Naive thymus-derived CD4-positive, alpha-beta T cell (primary cell): ENCODE measurements at regions not wholly inside any gene's neighbourhood (a gene's known extent, or its start where the extent isn't known, plus 50 kb on each side); places are given as distances from the start of the nearest gene placed in this dataset.
"Not testable (repeated sequence)": the region's sequence is repeated elsewhere in the genome, so short reads cannot be mapped to it uniquely, and the experiment has no call there.

Experiments
- ATAC-seq: fragments of 150-1000 bp; cut with Tn5 transposase; 2 replicates; pipeline ENCODE4 v1.10.0; 2021; ENCODE audit warnings: mild to moderate bottlenecking, moderate library complexity
- CTCF ChIA-PET: fragments of 350-600 bp; sonication (Branson Sonifier 250); formaldehyde crosslinking; loops from one replicate; lab custom pipeline; 2021; ENCODE audit warnings: antibody characterized with exemption; lab: Charles Lee
- POLR2A ChIA-PET: fragments of 350-600 bp; sonication (Branson Sonifier 250); formaldehyde crosslinking; loops from one replicate; lab custom pipeline; 2021; ENCODE audit warnings: antibody characterized with exemption, inconsistent platforms; lab: Charles Lee
- DNase-seq, 9 donors: peaks; one replicate each; pipeline versions ENCODE4 v3.0.0 to v3.0.0-alpha.2; 2020 to 2022; ENCODE audit warnings: mixed read lengths in 1 of 9
- H3K27ac ChIP-seq: one replicate; pipeline ENCODE4 v1.7.0; 2013; ENCODE audit warnings: mild to moderate bottlenecking, low read depth, low read length, moderate library complexity
- H3K27me3 ChIP-seq, 2 donors: one replicate each; pipeline ENCODE4 v1.7.0; 2013; ENCODE audit warnings: low read length in 2 of 2, mild to moderate bottlenecking in 2 of 2, moderate library complexity in 2 of 2; ENCODE audit not compliant: control insufficient read depth in 2 of 2, insufficient read depth in 2 of 2
- H3K36me3 ChIP-seq, 3 experiments: 1 replicate in 2 of 3; 2 replicates in 1 of 3; pipeline ENCODE4 v1.7.0; 2013; ENCODE audit warnings: low read length in 3 of 3, mild to moderate bottlenecking in 3 of 3, moderate library complexity in 1 of 3; ENCODE audit not compliant: insufficient read depth in 3 of 3, control insufficient read depth in 2 of 3
- H3K4me1 ChIP-seq, 2 donors: one replicate each; pipeline ENCODE4 v1.7.0; 2013; ENCODE audit warnings: low read length in 2 of 2, mild to moderate bottlenecking in 2 of 2, moderate library complexity in 1 of 2; ENCODE audit not compliant: control insufficient read depth in 2 of 2, insufficient read depth in 2 of 2
- H3K4me3 ChIP-seq: 2 replicates; pipeline ENCODE4 v1.7.0; 2013; ENCODE audit warnings: mild to moderate bottlenecking, low read length
- H3K9me3 ChIP-seq, 3 experiments: 1 replicate in 2 of 3; 2 replicates in 1 of 3; pipeline ENCODE4 v1.7.0; 2013; ENCODE audit warnings: low read length in 3 of 3; ENCODE audit not compliant: control insufficient read depth in 2 of 3
- H3K27ac Mint-ChIP-seq, 9 donors: one replicate each; pipeline ENCODE4 v1.8.0; 2020 to 2022; ENCODE audit warnings: mixed read lengths in 9 of 9, mild to moderate bottlenecking in 8 of 9, moderate library complexity in 5 of 9, inconsistent platforms in 2 of 9
- H3K27me3 Mint-ChIP-seq, 5 donors: one replicate each; pipeline ENCODE4 v1.8.0; 2021 to 2022; ENCODE audit warnings: mixed read lengths in 5 of 5, mild to moderate bottlenecking in 1 of 5
- H3K36me3 Mint-ChIP-seq, 5 donors: one replicate each; pipeline ENCODE4 v1.8.0; 2020 to 2022; ENCODE audit warnings: mixed read lengths in 5 of 5, mild to moderate bottlenecking in 3 of 5, inconsistent platforms in 1 of 5
- H3K4me1 Mint-ChIP-seq, 7 donors: one replicate each; pipeline ENCODE4 v1.8.0; 2020 to 2022; ENCODE audit warnings: mixed read lengths in 7 of 7, mild to moderate bottlenecking in 3 of 7, inconsistent platforms in 1 of 7
- H3K4me3 Mint-ChIP-seq, 10 donors: one replicate each; pipeline ENCODE4 v1.8.0; 2020 to 2022; ENCODE audit warnings: mild to moderate bottlenecking in 10 of 10, mixed read lengths in 10 of 10, moderate library complexity in 6 of 10, inconsistent platforms in 2 of 10
- H3K9me3 Mint-ChIP-seq, 11 donors: one replicate each; pipeline ENCODE4 v1.8.0; 2020 to 2022; ENCODE audit warnings: mixed read lengths in 11 of 11, mild to moderate bottlenecking in 4 of 11, inconsistent platforms in 1 of 11, moderate library complexity in 1 of 11
- intact Hi-C, 2 donors: fragments of 100-400 bp; cut with micrococcal nuclease; formaldehyde crosslinking; loops; one replicate each; pipeline ENCODE4 v1.15.1; 2023

- H3K4me1 Mint-ChIP-seq: no peaks in the 10 kb centered on the region
- H3K27me3 Mint-ChIP-seq: peaks cover 0 to 5% (median 0%) of the 10 kb centered on the region in 5 donors
- H3K36me3 ChIP-seq: no peaks in the 10 kb centered on the region
- DNase-seq (no peak), ATAC-seq (no peak)
- no peaks in the 10 kb centered on the region for H3K27me3 ChIP-seq
- no peak overlapping the region for H3K4me3 Mint-ChIP-seq
- no peak overlapping the region for H3K4me3 ChIP-seq
- no peaks in the 10 kb centered on the region for H3K9me3 ChIP-seq
- H3K4me1 ChIP-seq: no peaks in the 10 kb centered on the region
- ChIA-PET CTCF (no interaction called here), POLR2A (no interaction called here)
- peaks cover 0 to 19% (median 4%) of the 10 kb centered on the region in 11 donors for H3K9me3 Mint-ChIP-seq
- no peaks in the 10 kb centered on the region for H3K36me3 Mint-ChIP-seq
- H3K27ac Mint-ChIP-seq: no peak overlapping the region
- H3K27ac ChIP-seq: no peak overlapping the region
- intact Hi-C loops: no loop called here
These were observed 496.0 kb upstream of the LARGE1 start for GRCh38 chr22:34416022-34416860.

GRCh38 chr22:34422948-34423347 is 502.7 kb upstream of the LARGE1 start:
- H3K4me1 ChIP-seq, H3K36me3 ChIP-seq, H3K4me3 Mint-ChIP-seq, H3K4me1 Mint-ChIP-seq, CTCF ChIA-PET, H3K27me3 ChIP-seq, DNase-seq, H3K36me3 Mint-ChIP-seq, H3K27ac Mint-ChIP-seq, H3K4me3 ChIP-seq, H3K9me3 ChIP-seq, H3K27ac ChIP-seq, POLR2A ChIA-PET, ATAC-seq, intact Hi-C loops: not testable (repeated sequence)
- Mint-ChIP-seq H3K27me3 (peaks cover 0 to 24% (median 6%) of the 10 kb centered on the region in 5 donors), H3K9me3 (peaks cover 2 to 18% (median 9%) of the 10 kb centered on the region in 11 donors)

- CTCF ChIA-PET: no interaction called here
- H3K9me3 ChIP-seq: peaks cover 0 to 4% (median 0%) of the 10 kb centered on the region in 3 experiments
- peaks cover 0 to 37% (median 7%) of the 10 kb centered on the region in 5 donors for H3K27me3 Mint-ChIP-seq
- peaks cover 2 to 19% (median 10%) of the 10 kb centered on the region in 11 donors for H3K9me3 Mint-ChIP-seq
- DNase-seq (no peak), ATAC-seq (no peak)
- H3K27ac Mint-ChIP-seq: no peak overlapping the region
- peaks cover 0 to 4% (median 0%) of the 10 kb centered on the region in 7 donors for H3K4me1 Mint-ChIP-seq
- no peak overlapping the region for H3K27ac ChIP-seq
- peaks cover 0 to 5% (median 0%) of the 10 kb centered on the region in 5 donors for H3K36me3 Mint-ChIP-seq
- no peak overlapping the region for H3K4me3 Mint-ChIP-seq
- POLR2A ChIA-PET: no interaction called here
- no peak overlapping the region for H3K4me3 ChIP-seq
- no peaks in the 10 kb centered on the region for H3K36me3 ChIP-seq
- H3K27me3 ChIP-seq: no peaks in the 10 kb centered on the region
- intact Hi-C loops: no loop called here
- H3K4me1 ChIP-seq: no peaks in the 10 kb centered on the region
These were observed 507.2 kb upstream of the LARGE1 start for GRCh38 chr22:34427436-34427835.

GRCh38 chr22:34427841-34428240 is 507.6 kb upstream of the LARGE1 start:
- peaks cover 0 to 5% (median 0%) of the 10 kb centered on the region in 5 donors for H3K36me3 Mint-ChIP-seq
- Histone ChIP-seq H3K36me3 (no peaks in the 10 kb centered on the region), H3K27ac (no peak overlapping the region), H3K4me3 (no peak overlapping the region), H3K9me3 (peaks cover 0 to 4% (median 0%) of the 10 kb centered on the region in 3 experiments), H3K27me3 (no peaks in the 10 kb centered on the region), H3K4me1 (no peaks in the 10 kb centered on the region)
- no peak overlapping the region for H3K27ac Mint-ChIP-seq
- ATAC-seq: no peak
- ChIA-PET POLR2A (no interaction called here), CTCF (no interaction called here)
- H3K4me3 Mint-ChIP-seq: no peak overlapping the region
- H3K4me1 Mint-ChIP-seq: peaks cover 0 to 4% (median 0%) of the 10 kb centered on the region in 7 donors
- DNase-seq: no peak
- H3K9me3 Mint-ChIP-seq: peaks cover 2 to 19% (median 10%) of the 10 kb centered on the region in 11 donors
- intact Hi-C loops: no loop called here
- H3K27me3 Mint-ChIP-seq: peaks cover 0 to 39% (median 7%) of the 10 kb centered on the region in 5 donors

GRCh38 chr22:34429314-34429713 is 509.0 kb upstream of the LARGE1 start:
- CTCF ChIA-PET: interaction anchor here (0.7 kb wide), 1 partner anchor 134 kb away, joined by 3 read pairs; no protein-coding TSS in a partner anchor
- H3K27ac ChIP-seq: no peak overlapping the region
- intact Hi-C loops: no loop called here
- H3K4me3 ChIP-seq: no peak overlapping the region
- H3K27me3 Mint-ChIP-seq: peaks cover 0 to 39% (median 7%) of the 10 kb centered on the region in 5 donors
- no peaks in the 10 kb centered on the region for H3K27me3 ChIP-seq
- peaks cover 2 to 20% (median 9%) of the 10 kb centered on the region in 11 donors for H3K9me3 Mint-ChIP-seq
- no peak overlapping the region for H3K4me3 Mint-ChIP-seq
- no peaks in the 10 kb centered on the region for H3K36me3 ChIP-seq
- POLR2A ChIA-PET: no interaction called here
- no peak for ATAC-seq
- H3K36me3 Mint-ChIP-seq: peaks cover 0 to 5% (median 0%) of the 10 kb centered on the region in 5 donors
- peaks cover 0 to 4% (median 0%) of the 10 kb centered on the region in 7 donors for H3K4me1 Mint-ChIP-seq
- no peak for DNase-seq
- H3K27ac Mint-ChIP-seq: no peak overlapping the region
- H3K9me3 ChIP-seq: peaks cover 0 to 4% (median 0%) of the 10 kb centered on the region in 3 experiments
- H3K4me1 ChIP-seq: no peaks in the 10 kb centered on the region

GRCh38 chr22:34430386-34430785 is 510.1 kb upstream of the LARGE1 start:
- H3K9me3 ChIP-seq: peaks cover 0 to 4% (median 0%) of the 10 kb centered on the region in 3 experiments
- Mint-ChIP-seq H3K27ac (no peak overlapping the region), H3K9me3 (peaks cover 0 to 24% (median 9%) of the 10 kb centered on the region in 11 donors), H3K27me3 (peaks cover 0 to 32% (median 7%) of the 10 kb centered on the region in 5 donors), H3K4me3 (no peak overlapping the region), H3K36me3 (peaks cover 0 to 5% (median 0%) of the 10 kb centered on the region in 5 donors), H3K4me1 (peaks cover 0 to 4% (median 0%) of the 10 kb centered on the region in 7 donors)
- no peaks in the 10 kb centered on the region for H3K4me1 ChIP-seq
- intact Hi-C loops: no loop called here
- no peak for DNase-seq
- H3K27me3 ChIP-seq: no peaks in the 10 kb centered on the region
- no peak for ATAC-seq
- no peak overlapping the region for H3K27ac ChIP-seq
- POLR2A ChIA-PET: no interaction called here
- H3K4me3 ChIP-seq: no peak overlapping the region
- CTCF ChIA-PET: no interaction called here
- no peaks in the 10 kb centered on the region for H3K36me3 ChIP-seq
